WTC11 (cell line): ENCODE measurements at regions not wholly inside any gene's neighbourhood (a gene's known extent, or its start where the extent isn't known, plus 50 kb on each side); places are given as distances from the start of the nearest gene placed in this dataset.
A peak's percentile ranks its signal among the peaks of the same experiment; 100 is the strongest.

Experiments used
- AFF4 ChIP-seq: sonication (generic); formaldehyde crosslinking; IDR thresholded peaks from 2 replicates; pipeline ENCODE4 v1.8.1; 2023; ENCODE audit warnings: mild to moderate bottlenecking, missing genetic modification reagents, borderline replicate concordance
- ARID4B ChIP-seq: sonication (generic); formaldehyde crosslinking; IDR thresholded peaks from 2 replicates; pipeline ENCODE4 v1.8.0; 2023; ENCODE audit warnings: missing genetic modification reagents, mild to moderate bottlenecking, borderline replicate concordance
- ATF1 ChIP-seq: sonication (generic); formaldehyde crosslinking; IDR thresholded peaks from 2 replicates; pipeline ENCODE4 v1.8.1; 2023; ENCODE audit warnings: mild to moderate bottlenecking, moderate library complexity, missing genetic modification reagents
- CREB1 ChIP-seq: sonication (generic); formaldehyde crosslinking; IDR thresholded peaks from 2 replicates; pipeline ENCODE4 v1.8.0; 2023; ENCODE audit warnings: mild to moderate bottlenecking, missing genetic modification reagents
- E2F5 ChIP-seq: sonication (generic); formaldehyde crosslinking; IDR thresholded peaks from 2 replicates; pipeline ENCODE4 v1.8.1; 2022; ENCODE audit warnings: mild to moderate bottlenecking, moderate library complexity, missing genetic modification reagents
- ERG ChIP-seq: fragments of 250-450 bp; sonication (Bioruptor Pico); IDR thresholded peaks from 2 replicates; pipeline ENCODE4 v1.8.0; 2021; ENCODE audit warnings: mild to moderate bottlenecking
- ETV6 ChIP-seq: sonication (generic); formaldehyde crosslinking; IDR thresholded peaks from 2 replicates; pipeline ENCODE4 v1.8.1; 2022; ENCODE audit warnings: mild to moderate bottlenecking, missing genetic modification reagents
- IRF1 ChIP-seq: sonication (generic); formaldehyde crosslinking; IDR thresholded peaks from 2 replicates; pipeline ENCODE4 v1.8.0; 2023; ENCODE audit warnings: missing genetic modification reagents
- JUN ChIP-seq: sonication (generic); formaldehyde crosslinking; IDR thresholded peaks from 2 replicates; pipeline ENCODE4 v1.8.0; 2023; ENCODE audit warnings: mild to moderate bottlenecking, missing genetic modification reagents
- MAX ChIP-seq: sonication (generic); formaldehyde crosslinking; IDR thresholded peaks from 2 replicates; pipeline ENCODE4 v1.8.0; 2022; ENCODE audit warnings: mild to moderate bottlenecking, missing genetic modification reagents
- NFATC4 ChIP-seq: fragments of 250-450 bp; sonication (Bioruptor Pico); IDR thresholded peaks from 2 replicates; pipeline ENCODE4 v1.9.0; 2021; ENCODE audit warnings: mild to moderate bottlenecking
- NFYB ChIP-seq: sonication (generic); formaldehyde crosslinking; conservative IDR thresholded peaks from 2 replicates; pipeline ENCODE4 v1.8.0; 2022; ENCODE audit warnings: low read depth, missing genetic modification reagents
- OVOL2 ChIP-seq: fragments of 250-450 bp; sonication (Bioruptor Pico); IDR thresholded peaks from 2 replicates; pipeline ENCODE4 v1.9.0; 2021; ENCODE audit warnings: mild to moderate bottlenecking, borderline replicate concordance
- PREB ChIP-seq: sonication (generic); formaldehyde crosslinking; IDR thresholded peaks from 2 replicates; pipeline ENCODE4 v1.8.1; 2022; ENCODE audit warnings: mild to moderate bottlenecking, missing genetic modification reagents, moderate library complexity, borderline replicate concordance
- TCF7 ChIP-seq: sonication (generic); formaldehyde crosslinking; IDR thresholded peaks from 2 replicates; pipeline ENCODE4 v1.8.0; 2022; ENCODE audit warnings: mild to moderate bottlenecking, low read depth, missing genetic modification reagents, moderate library complexity
- TEAD4 ChIP-seq: sonication (generic); formaldehyde crosslinking; IDR thresholded peaks from 2 replicates; pipeline ENCODE4 v1.8.0; 2022; ENCODE audit warnings: mild to moderate bottlenecking, missing genetic modification reagents
- ZNF317 ChIP-seq: sonication (generic); formaldehyde crosslinking; IDR thresholded peaks from 2 replicates; pipeline ENCODE4 v1.8.1; 2023; ENCODE audit warnings: low read depth, mild to moderate bottlenecking, moderate library complexity, missing genetic modification reagents, borderline replicate concordance
- ZNF532 ChIP-seq: fragments of 250-450 bp; sonication (Bioruptor Pico); IDR thresholded peaks from 2 replicates; pipeline ENCODE4 v1.9.0; 2021; ENCODE audit warnings: mild to moderate bottlenecking, borderline replicate concordance
- ZNF671 ChIP-seq: fragments of 250-450 bp; sonication (Bioruptor Pico); IDR thresholded peaks from 2 replicates; pipeline ENCODE4 v1.8.0; 2021; ENCODE audit warnings: mild to moderate bottlenecking

- TF ChIP-seq ARID4B, result no peak
- no peak for TF ChIP-seq ETV6
- TF ChIP-seq TCF7 (CRISPR knock-in tag), result no peak
- no peak for TF ChIP-seq ZNF532 (CRISPR knock-in tag)
- no peak for TF ChIP-seq AFF4
- TF ChIP-seq ERG (CRISPR knock-in tag), result no peak
- TF ChIP-seq MAX (CRISPR knock-in tag), result peak; percentile 82
- no peak for TF ChIP-seq OVOL2 (CRISPR knock-in tag)
- TF ChIP-seq IRF1, result no peak
- TF ChIP-seq ZNF317 (CRISPR knock-in tag), result no peak
- TF ChIP-seq NFYB (CRISPR knock-in tag), result no peak
- no peak for TF ChIP-seq PREB (CRISPR knock-in tag)
- no peak for TF ChIP-seq ZNF671 (CRISPR knock-in tag)
- TF ChIP-seq ATF1, result no peak
- TF ChIP-seq E2F5 (CRISPR knock-in tag), result no peak
- TF ChIP-seq NFATC4, result no peak
- TF ChIP-seq CREB1 (CRISPR knock-in tag), result no peak
- no peak for TF ChIP-seq TEAD4 (CRISPR knock-in tag)
- no peak for TF ChIP-seq JUN
Measured at GRCh38 chr2:199603721-199604291, 146.1 kb upstream of the SATB2 start (continued).
